ENCODE measurements at regions not wholly inside any gene's neighbourhood (a gene's known extent, or its start where the extent isn't known, plus 50 kb on each side); places are given as distances from the start of the nearest gene placed in this dataset.

- DNase-seq (ENCODE audit: low read depth): no peak
- no peaks in the 10 kb centered on the region for H3K36me3 ChIP-seq (ENCODE audit: control insufficient read depth, insufficient read depth, low read length)
- no peak for TF ChIP-seq CTCF (IDR thresholded peaks at IDR 0.05; ENCODE audit: insufficient read depth, low read length, poor library complexity, severe bottlenecking)
- H3K4me3 ChIP-seq (ENCODE audit: low read depth, low read length): no peak overlapping the region
- no peaks in the 10 kb centered on the region for H3K27me3 ChIP-seq (ENCODE audit: control insufficient read depth, insufficient read depth, low read length)
Observed at GRCh38 chr21:16976193-16976592, 536.6 kb upstream of the CXADR start.

- no peak for DNase-seq (ENCODE audit: low read depth)
- no peaks in the 10 kb centered on the region for H3K27me3 ChIP-seq (ENCODE audit: control insufficient read depth, insufficient read depth, low read length)
- TF ChIP-seq CTCF (IDR thresholded peaks at IDR 0.05; ENCODE audit: insufficient read depth, low read length, poor library complexity, severe bottlenecking): no peak
- H3K4me3 ChIP-seq (ENCODE audit: low read depth, low read length): no peak overlapping the region
- no peaks in the 10 kb centered on the region for H3K36me3 ChIP-seq (ENCODE audit: control insufficient read depth, insufficient read depth, low read length)
Observed at GRCh38 chr21:16978309-16978895, 534.4 kb upstream of the CXADR start.

- no peak for TF ChIP-seq CTCF (IDR thresholded peaks at IDR 0.05; ENCODE audit: insufficient read depth, low read length, poor library complexity, severe bottlenecking)
- Histone ChIP-seq H3K27me3 (ENCODE audit: control insufficient read depth, insufficient read depth, low read length) (no peaks in the 10 kb centered on the region), H3K36me3 (ENCODE audit: control insufficient read depth, insufficient read depth, low read length) (no peaks in the 10 kb centered on the region), H3K4me3 (ENCODE audit: low read depth, low read length) (no peak overlapping the region)
- no peak for DNase-seq (ENCODE audit: low read depth)
Observed at GRCh38 chr21:16979574-16979973, 533.3 kb upstream of the CXADR start.

GRCh38 chr21:16983420-16983819 lies 529.4 kb upstream of the CXADR start:
- no peak for DNase-seq (ENCODE audit: low read depth)
- Histone ChIP-seq H3K27me3 (ENCODE audit: control insufficient read depth, insufficient read depth, low read length) (no peaks in the 10 kb centered on the region), H3K36me3 (ENCODE audit: control insufficient read depth, insufficient read depth, low read length) (no peaks in the 10 kb centered on the region), H3K4me3 (ENCODE audit: low read depth, low read length) (no peak overlapping the region)
- TF ChIP-seq CTCF (IDR thresholded peaks at IDR 0.05; ENCODE audit: insufficient read depth, low read length, poor library complexity, severe bottlenecking): no peak

GRCh38 chr21:16992448-16992847 lies 520.4 kb upstream of the CXADR start:
- H3K36me3 ChIP-seq (ENCODE audit: control insufficient read depth, insufficient read depth, low read length): no peaks in the 10 kb centered on the region
- TF ChIP-seq CTCF (IDR thresholded peaks at IDR 0.05; ENCODE audit: insufficient read depth, low read length, poor library complexity, severe bottlenecking): no peak
- no peak for DNase-seq (ENCODE audit: low read depth)
- no peak overlapping the region for H3K4me3 ChIP-seq (ENCODE audit: low read depth, low read length)
- H3K27me3 ChIP-seq (ENCODE audit: control insufficient read depth, insufficient read depth, low read length): no peaks in the 10 kb centered on the region

GRCh38 chr21:16993416-16994038 lies 519.3 kb upstream of the CXADR start:
- no peak for TF ChIP-seq CTCF (IDR thresholded peaks at IDR 0.05; ENCODE audit: insufficient read depth, low read length, poor library complexity, severe bottlenecking)
- Histone ChIP-seq H3K36me3 (ENCODE audit: control insufficient read depth, insufficient read depth, low read length) (no peaks in the 10 kb centered on the region), H3K4me3 (ENCODE audit: low read depth, low read length) (no peak overlapping the region), H3K27me3 (ENCODE audit: control insufficient read depth, insufficient read depth, low read length) (no peaks in the 10 kb centered on the region)
- DNase-seq (ENCODE audit: low read depth): no peak
